ENCODE measurements at regions not wholly inside any gene's neighbourhood (a gene's known extent, or its start where the extent isn't known, plus 50 kb on each side); places are given as distances from the start of the nearest gene placed in this dataset.
"Not testable (repeated sequence)": the region's sequence is repeated elsewhere in the genome, so short reads cannot be mapped to it uniquely, and the experiment has no call there.

DNA sequence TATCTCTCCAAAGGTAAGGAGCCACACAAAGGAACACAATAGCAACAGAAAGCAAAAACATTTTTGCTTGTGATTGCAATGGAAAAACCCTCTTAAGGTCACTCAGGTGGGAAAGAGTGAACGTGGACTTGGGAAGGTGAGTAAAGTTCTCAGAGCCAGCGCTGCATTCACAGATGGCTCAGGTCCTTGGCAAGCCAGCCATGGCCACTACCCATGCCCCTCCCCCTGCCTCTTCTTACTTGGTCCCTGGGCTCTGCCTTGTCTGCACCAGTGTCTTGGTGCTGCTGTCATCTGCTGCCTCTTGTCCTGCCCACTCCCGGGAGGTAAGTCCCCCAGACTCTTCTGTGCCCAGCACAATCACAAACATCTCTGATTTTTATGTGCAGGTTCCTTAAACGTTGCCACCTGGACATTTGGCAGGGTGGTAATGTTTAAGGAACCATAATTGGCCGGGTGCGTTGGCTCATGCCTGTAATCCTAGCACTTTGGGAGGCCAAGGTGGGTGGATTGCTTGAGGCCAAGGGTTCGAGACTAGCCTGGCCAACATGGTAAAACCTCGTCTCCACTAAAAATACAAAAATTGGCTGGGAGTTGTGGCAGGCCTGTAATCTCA, 74.6 kb downstream of the FEM1C start:
- DNase-seq: no peak

DNA sequence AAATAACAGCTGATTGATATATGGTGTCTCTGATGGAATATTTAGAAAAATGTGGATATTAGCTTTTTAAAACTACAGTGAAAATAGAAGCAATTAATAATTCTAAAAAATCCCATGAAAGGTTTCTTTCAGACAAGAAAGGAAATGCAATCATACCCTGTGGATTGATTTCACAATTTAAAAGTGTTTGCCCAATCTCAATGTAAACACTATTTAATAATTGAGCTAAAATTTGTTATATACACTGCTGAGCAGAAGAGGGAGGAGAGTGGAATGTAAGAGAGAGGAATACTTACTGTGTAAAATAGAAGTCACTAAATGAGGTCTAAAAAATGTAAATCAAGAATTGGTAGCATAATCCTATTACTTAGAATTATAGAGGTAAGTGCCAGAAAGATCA, 76.9 kb downstream of the FEM1C start:
- no peak for DNase-seq

DNA sequence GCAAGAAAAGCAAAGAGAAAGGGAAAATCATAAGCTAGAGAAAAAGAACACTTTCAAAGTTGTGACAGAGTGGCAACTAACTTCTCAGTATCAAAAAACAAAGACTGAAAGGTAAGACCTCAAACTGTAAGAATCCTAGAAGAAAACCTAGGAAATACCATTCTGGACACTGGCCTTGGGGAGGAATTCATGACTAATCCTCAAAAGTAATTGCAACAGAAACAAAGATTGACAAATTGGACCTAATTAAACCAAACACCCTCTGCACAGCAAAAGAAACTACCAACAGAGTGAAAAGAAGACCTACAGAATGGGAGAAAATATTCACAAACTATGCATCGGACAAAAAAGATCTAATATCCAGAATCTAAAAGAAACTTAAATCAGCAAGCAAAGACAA, 79.1 kb downstream of the FEM1C start:
- DNase-seq: no peak

DNA sequence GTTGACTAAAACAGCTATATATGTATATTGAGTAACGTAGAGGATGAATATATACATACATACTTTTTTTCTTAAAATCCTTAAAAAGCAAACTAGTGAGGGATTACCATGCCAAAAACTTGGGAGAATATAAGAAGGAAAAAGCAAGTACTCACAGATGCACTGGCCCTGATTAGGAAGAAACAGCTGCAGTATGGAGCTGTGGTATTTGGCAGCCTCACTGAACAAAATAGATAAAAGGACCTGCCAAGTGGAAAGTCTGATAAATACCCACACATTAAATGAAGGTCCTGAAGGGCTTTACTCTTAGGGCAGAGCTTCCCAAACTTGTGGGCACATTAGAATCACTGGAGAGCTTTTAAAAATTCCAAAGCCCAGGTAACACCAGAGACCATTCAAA, 80.6 kb downstream of the FEM1C start:
- DNase-seq: no peak

DNA sequence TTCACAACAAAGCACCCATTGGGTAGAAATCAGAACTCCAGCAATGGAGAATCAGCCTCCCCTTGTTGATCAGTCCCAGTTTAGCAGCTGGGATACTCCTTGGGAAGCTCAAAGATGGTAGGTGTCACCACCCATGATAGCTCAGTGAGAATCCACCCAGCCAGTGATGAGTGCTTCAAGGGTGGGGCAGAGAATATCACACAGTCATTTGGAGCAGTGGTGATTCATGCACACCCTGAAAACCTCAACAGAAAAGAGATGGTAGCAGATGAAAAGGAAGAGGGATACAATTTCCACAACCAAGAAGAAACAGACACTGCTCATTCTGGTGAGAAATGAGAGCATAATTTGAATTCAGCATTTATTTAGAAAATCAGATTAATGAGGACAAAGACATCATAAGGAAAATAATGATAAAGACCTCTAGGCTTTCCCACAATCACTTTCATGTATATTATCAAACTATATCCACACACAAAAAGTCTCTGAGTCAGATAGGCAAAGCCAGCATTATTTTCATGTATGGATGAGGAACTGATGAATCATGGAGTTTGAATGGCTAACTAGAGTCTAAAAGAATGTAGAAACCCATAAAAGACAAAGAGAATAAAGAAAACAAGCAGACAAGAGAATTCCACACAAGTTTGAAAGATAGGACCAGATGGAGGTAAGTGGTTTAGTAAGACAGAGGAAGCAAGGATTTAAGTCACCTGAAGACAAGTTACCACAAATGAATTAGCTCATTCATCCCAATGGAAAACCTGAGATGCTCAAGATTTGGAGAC, 82.9 kb downstream of the FEM1C start:
- DNase-seq: no peak

DNA sequence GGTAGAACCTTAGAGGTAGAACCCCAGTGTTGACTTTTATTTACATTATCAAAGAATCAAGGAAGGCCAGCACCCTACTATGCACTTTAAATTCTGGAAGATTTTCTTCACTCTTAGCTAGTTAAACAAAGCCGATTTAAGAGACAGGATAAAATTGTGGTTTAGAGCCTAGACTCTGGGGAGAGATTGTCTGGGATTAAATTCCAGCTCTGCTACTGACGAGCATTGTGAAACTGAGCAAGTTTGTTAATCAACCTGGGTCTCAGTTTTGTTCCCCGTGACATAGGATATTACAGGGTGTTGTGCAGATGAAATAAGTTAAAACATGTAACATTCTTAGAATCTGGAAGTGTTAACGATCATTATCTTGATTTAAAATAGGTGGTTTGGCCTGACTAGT, 83.5 kb downstream of the FEM1C start:
- no peak for DNase-seq

DNA sequence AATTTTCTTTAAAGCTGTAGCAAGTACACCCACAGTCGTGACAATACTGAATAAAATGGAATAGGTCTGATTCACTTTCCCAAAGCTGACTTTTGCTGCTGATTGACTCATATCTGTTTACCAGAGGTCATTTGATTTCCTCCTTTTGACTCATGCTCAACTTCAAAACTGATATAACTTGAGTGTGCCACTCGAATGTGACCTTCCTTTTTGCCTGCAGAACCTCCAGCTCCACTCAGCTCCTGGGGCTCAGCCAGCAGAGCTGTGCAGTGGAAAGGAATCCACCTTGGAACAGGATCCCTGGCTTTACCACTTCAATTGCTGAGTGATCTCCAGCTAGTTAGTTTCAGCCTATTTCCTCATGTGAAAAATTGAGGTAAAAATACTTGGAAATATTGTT, 84.1 kb downstream of the FEM1C start:
- DNase-seq: no peak

DNA sequence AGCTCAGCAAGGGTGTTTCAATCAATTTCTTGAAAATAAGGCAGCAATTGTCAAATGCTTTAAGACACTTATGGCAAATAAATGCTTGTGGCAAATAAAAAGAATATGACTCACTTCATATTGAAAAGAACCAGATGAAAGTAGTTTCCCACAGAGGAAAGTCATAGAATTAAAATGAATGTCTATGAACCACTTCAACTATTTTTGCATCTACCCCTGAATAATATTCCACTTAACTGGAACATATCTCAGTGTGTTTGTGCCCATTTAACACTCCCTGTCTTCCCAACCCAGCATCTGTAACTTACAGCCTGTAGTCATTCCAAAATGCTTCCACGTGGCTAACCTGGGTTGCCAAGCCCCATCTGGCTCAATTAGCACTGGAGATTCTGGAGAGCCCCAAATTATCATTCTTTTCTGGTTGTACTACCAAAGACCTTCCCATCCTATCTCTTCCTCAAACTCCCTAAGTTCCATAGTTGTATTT, 84.7 kb downstream of the FEM1C start:
- DNase-seq: no peak

DNA sequence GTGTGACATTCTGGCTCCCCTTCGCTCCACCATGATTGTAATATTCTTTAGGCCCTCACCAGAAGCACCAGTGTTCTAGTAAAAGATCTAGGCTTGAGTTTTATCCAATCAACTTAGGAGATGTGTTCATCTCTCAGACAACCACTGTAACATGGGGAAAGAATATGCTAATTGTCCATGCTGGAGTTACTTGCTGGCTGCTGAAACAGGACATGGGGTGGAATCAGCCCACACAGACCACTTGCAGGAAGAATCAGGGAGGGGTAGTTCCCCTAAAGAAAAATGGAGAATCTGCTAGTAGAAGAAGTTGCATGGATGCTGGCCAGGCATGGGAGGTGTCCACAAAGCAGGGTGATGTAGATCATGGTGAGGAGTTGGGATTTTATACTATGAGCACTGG, 86.2 kb downstream of the FEM1C start:
- no peak for DNase-seq

DNA sequence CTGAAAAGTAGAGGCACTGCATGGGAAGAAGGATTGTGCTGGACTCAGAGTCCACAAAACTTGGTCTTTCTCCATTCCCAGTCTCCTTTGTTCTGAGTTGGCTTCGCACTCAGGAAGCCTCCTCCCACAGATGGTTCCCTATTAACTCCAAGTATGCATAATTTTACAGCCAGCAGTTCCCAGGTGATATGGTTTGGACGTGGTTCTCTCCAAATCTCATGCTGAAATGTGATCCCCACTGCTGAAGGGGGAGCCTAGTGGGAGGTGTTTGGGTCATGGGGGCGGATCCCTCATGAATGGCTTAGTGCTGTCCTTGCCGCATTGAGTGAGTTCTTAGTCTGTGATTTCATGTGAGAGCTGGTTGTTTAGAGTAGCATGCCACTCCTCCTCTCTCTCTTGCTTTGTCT, 86.6 kb downstream of the FEM1C start:
- no peak for DNase-seq

DNA sequence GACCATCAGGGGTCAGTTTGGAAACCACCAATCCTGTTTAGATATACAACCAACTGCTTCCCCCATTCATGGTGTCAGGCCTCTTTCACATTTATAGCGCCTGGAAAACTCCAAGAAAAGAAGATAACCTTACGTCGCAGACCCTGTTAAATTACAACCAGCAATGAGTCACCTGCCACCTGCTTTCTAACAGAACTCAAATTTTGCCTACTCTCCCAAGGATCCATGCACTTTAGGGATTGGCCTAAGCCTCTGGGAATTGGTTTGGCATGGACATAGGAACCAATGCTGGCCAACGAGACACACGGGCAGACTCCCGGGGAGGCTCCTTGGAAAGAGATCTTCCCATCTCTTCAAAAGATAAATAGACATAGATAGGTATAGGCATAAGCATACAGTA, 87.0 kb downstream of the FEM1C start:
- DNase-seq: no peak

DNA sequence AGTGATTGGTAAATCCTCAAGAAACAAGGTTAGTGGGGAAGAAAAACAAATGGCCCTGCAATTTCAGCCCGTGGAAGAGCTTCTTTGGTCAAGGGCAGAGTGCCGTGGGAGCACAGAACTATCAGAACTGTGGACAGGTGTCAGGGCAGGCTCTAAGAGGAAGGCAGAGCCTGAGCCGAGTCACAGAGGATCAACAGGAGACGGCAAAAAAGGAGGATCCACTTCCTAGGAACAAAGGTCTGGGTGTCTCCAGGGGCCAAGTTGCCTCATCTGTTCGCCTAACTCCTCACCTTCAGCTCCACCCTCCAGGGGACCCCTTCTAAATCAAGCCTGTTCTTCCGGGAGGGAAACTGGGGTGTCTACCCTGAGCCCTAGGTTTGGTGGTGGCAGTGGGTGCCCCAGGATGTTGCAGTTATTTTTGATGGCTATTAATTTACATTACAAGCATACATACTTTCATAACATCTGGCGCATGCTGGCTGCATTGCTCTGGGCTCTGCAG, 88.0 kb downstream of the FEM1C start:
- no peak for DNase-seq

DNA sequence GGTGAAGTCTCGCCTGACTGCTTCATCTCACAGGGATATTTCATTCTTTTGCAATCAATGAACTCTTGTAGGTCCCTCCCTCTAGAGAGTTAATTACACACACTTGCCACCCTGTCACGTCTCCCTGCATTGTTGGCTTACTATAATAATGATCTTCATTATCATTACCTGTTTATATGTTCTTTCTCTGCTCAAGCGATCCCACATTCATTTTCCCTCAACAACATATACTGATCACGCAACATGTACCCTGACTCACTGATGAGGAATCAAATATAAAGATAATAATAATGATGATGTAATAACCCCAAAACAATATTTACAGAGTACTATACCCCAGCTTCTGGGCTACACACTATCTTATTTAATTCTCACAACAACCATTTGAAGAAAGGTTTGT, 88.5 kb downstream of the FEM1C start:
- DNase-seq: no peak

DNA sequence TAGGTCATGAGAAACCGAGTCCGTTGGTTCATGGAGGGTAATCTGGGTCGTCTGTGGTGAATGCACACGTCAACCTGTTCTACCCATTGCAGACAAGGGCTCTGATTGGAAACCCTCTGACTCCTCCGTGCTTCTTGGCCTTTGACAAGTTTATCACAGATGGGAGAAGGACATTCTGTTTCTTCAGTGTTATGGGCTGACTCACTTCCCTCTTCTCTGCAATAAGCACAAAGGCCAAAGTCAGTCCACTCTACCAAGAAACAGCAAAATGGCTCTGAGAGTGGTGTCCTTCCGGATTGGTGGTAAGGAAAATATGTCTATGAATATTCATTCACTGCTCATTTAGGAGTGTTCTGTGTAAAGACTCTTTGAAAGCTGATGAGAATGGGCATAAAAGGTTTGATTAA, 89.3 kb downstream of the FEM1C start:
- no peak for DNase-seq

DNA sequence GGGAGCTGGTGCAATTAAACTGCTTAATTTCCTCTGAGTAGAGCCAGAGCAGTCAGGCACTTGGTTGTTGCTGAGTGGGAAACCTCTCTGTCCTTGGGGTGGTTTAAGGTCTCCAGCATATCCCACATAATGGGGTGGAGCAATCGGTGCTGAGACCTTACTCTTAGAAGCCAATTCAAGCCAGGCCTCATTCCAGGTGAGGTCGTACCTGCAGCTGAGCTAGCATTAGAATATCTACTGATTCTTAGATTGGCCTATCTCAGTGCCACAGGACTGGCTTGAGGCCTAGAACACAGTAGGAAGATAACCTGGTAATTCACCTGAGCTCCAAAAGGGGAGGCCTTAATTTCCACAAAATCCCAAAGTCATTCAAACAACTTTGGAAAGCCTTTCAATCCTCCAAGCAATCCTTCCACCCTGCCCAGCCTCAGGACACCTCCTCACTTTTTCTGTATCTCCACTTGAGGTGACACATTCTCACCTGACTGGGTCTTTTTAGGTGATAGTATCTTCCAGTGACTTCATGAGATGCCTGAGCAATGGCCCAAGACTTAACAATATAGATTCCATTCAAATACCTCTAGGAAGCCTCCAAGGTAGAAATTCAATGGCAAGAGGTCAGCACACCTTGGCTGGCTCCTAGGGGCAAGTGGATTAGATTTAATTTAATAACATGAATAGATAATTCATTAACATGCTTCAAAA, 91.0 kb downstream of the FEM1C start:
- DNase-seq: no peak

DNA sequence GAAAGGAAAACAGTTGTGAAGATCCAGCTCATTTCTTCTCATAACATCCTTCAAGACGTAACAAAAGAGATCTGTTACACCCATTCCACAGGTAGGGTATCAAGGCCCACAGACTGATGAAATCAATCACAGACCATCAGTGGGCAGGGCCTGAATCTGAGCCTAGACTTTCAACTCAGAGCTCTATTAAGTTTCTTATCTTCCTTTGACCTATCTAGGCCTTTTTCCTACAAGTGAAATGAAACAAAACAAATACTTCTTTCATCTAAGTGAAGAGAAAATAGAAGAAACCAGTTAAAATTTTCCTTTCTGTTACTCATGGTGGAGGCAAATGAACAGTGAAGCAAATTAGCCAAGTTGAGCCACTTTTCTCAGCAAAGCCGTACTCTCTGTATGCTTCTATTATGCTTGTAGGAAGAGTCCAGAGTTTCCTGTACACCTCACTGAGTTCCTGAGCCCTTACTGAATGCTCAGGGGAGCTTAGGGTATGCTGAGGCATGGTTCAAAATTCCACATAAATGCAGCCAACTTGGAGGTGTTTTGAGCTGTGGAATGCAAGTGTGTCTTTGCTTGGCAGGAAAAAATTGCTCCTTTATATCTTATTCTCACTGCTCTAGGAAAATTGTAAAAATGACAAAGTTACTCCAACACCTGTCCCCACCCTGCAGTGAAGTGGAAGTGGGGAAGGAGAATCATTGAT, 91.9 kb downstream of the FEM1C start:
- DNase-seq: no peak

DNA sequence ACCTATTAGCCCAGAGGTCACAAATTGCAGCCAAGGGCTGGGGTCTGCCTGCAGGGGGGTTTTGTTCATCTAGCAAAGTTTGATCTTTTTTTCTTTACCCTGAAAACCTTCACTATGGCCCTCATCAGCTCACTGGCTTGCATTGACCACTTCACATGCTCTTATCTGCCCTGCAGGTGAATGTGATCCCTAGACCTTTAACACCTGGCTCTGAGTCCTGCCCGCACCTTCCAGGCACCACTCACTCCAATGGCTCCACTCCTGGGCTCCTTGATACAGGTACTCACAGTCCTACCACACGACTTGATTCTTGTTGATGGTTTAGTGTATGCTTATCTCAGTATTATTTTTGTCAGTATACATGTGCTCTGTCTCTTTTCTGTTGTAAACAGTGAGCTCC, 92.5 kb downstream of the FEM1C start:
- no peak for DNase-seq

DNA sequence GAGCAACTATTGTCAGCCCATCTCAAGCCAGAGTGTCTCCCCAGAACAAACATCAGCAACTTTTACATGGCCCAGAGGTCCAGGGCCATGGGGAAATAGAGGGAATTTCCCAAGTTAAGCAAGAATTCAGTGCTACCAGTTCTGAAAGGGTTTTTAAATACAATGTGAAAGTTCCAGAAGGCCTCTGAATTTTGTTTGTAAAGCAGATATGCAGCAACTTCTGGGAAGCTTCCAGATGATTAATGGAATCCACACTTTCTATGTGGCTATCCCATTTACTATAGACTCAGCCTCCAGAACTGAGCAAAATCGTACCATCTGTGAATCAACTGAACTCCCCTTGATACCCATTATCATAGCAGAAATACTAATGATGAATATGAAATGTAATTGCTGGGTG, 93.8 kb downstream of the FEM1C start:
- DNase-seq: no peak

DNA sequence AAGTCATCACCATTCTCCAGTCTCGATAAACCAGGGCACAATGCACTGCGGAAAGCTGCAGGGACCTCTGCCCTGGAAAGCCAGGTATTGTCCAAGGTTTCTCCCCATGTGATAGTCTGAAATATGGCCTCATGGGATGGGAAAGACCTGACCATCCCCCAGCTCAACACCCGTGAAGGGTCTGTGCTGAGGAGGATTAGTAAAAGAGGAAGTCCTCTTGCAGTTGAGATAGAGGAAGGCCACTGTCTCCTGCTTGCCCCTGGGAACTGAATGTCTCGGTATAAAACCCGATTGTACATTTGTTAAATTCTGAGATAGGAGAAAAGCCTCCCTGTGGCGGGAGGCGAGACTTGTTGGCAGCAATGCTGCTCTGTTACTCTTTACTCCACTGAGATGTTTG, 95.9 kb downstream of the FEM1C start:
- DNase-seq: not testable (repeated sequence)

DNA sequence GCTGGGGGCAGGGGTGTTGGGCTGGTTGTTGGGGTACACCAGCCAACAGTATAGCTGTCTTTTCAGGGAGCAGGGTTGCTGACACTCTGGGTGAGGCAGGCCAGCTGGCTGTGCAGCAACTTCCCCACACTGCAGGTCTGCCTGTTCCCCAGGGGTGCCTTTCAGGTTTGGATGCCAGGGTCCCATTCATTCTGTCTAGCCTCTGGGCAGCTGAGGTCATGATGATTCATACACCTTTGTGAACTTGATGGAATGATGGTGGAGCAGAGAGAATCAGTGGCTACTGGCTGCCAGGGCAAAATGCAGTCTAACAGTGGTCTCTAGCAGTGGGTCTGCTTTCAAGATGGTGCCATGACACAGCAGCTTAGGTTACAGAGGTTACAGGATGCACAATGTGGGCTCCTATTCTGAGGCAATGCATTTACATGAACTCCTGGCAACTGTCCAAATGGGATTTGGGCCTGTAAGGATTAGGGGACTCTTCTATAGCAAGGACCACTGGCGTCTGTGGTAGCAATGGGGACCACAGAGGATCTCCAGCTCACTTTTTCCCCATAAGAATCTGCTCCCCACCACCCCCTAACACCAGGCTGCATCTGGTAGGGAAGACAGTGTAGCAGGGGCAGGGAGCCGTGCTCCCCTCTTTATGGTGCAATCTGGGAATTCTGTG, 103.7 kb downstream of the FEM1C start:
- no peak for DNase-seq

DNA sequence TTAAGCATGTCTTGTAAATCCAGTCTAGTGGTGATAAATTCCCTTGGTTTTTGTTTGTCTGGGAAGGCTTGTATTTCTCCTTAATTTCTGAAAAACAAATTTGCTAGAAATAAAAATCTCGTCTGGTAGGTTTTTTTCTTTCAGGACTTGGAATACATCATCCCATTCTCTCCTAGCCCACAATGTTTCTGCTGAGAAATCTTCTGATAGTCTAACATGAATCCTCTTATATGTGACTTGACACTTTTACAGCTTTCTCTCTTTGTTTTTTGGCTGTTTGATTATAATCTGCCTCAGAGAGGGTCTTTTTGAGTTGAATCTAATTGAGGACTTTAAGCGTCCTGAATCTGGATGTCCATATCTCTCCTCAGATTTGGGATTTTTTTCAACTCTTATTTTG, 104.9 kb downstream of the FEM1C start:
- DNase-seq: no peak

DNA sequence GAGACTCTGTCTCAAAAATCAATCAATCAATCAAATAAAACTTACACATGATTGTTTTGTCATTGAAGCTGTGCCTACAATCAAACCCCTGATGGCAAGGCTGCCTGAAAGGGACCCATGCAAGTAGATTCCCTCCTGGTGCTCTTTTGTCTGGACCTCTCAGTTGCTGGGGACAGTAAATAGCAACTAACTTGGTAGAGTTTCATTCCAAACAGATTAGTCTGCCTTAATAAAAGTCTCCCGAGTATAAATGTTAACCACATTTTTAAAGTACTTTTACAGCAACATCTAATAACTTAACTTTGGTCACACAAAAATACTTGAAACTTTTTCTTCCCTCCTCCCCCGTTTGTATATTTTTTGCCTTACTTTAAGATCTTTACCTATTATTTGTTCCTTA, 105.5 kb downstream of the FEM1C start:
- no peak for DNase-seq
